Vagina (tissue), 2 donors: ENCODE measurements at regions not wholly inside any gene's neighbourhood (a gene's known extent, or its start where the extent isn't known, plus 50 kb on each side); places are given as distances from the start of the nearest gene placed in this dataset.

ENCODE experiments used
- CTCF ChIP-seq, 3 experiments: fragments of 450-650 bp in 2 of 3; fragments of 200-600 bp in 1 of 3; sonication (generic) in 1 of 3; IDR thresholded peaks; one replicate each; pipeline ENCODE4 v1.5.1; 2017 to 2019; ENCODE audit warnings: antibody characterized with exemption in 3 of 3, mild to moderate bottlenecking in 2 of 3, moderate library complexity in 2 of 3
- POLR2A ChIP-seq, 2 donors: fragments of 450-650 bp; IDR thresholded peaks; one replicate each; pipeline ENCODE4 v1.6.1; 2017; ENCODE audit warnings: antibody characterized with exemption in 2 of 2, mild to moderate bottlenecking in 2 of 2, moderate library complexity in 2 of 2

GRCh38 chr6:167214206-167214605 lies 56.4 kb upstream of the GPR31 start:
- TF ChIP-seq CTCF (IDR thresholded peaks at IDR 0.05) (no peak), POLR2A (IDR thresholded peaks at IDR 0.05) (no peak)
